UCSD-AML1 (cell line): ENCODE measurements at regions not wholly inside any gene's neighbourhood (a gene's known extent, or its start where the extent isn't known, plus 50 kb on each side); places are given as distances from the start of the nearest gene placed in this dataset.
A peak's percentile ranks its signal among the peaks of the same experiment; 100 is the strongest.
"Not testable (repeated sequence)": the region's sequence is repeated elsewhere in the genome, so short reads cannot be mapped to it uniquely, and the experiment has no call there.

Source experiments
- DNase-seq: peaks from one replicate; lab custom pipeline; 2025; ENCODE audit not compliant: unreplicated experiment; lab: John Stamatoyannopoulos, UW

GRCh38 chr12:19819231-19819630 lies 379.9 kb downstream of the AEBP2 start:
- DNase-seq: no peak

GRCh38 chr12:19822476-19822875 lies 383.2 kb downstream of the AEBP2 start:
- DNase-seq: no peak

GRCh38 chr12:19823326-19823725 lies 384.0 kb downstream of the AEBP2 start:
- DNase-seq: not testable (repeated sequence)

GRCh38 chr12:19826980-19827550 lies 387.8 kb downstream of the AEBP2 start:
- DNase-seq: no peak

- no peak for DNase-seq
These were observed 390.0 kb downstream of the AEBP2 start for GRCh38 chr12:19829100-19829853.

GRCh38 chr12:19830446-19830845 lies 391.2 kb downstream of the AEBP2 start:
- no peak for DNase-seq

GRCh38 chr12:19833775-19834501 lies 394.6 kb downstream of the AEBP2 start:
- DNase-seq: no peak

- no peak for DNase-seq
These were observed 395.3 kb downstream of the AEBP2 start for GRCh38 chr12:19834592-19834991.

GRCh38 chr12:19836056-19836455 lies 396.8 kb downstream of the AEBP2 start:
- DNase-seq: no peak

- no peak for DNase-seq
These were observed 397.2 kb downstream of the AEBP2 start for GRCh38 chr12:19836456-19836855.

GRCh38 chr12:19837543-19837942 lies 398.3 kb downstream of the AEBP2 start:
- DNase-seq: no peak

GRCh38 chr12:19841451-19841850 lies 402.2 kb downstream of the AEBP2 start:
- DNase-seq: no peak

GRCh38 chr12:19842116-19842515 lies 402.8 kb downstream of the AEBP2 start:
- DNase-seq: no peak

- no peak for DNase-seq
These were observed 404.9 kb downstream of the AEBP2 start for GRCh38 chr12:19844224-19844623.

- DNase-seq: no peak
These were observed 407.3 kb downstream of the AEBP2 start for GRCh38 chr12:19846574-19846973.

GRCh38 chr12:19847294-19848059 lies 408.2 kb downstream of the AEBP2 start:
- DNase-seq: peak; percentile 15

- no peak for DNase-seq
These were observed 409.1 kb downstream of the AEBP2 start for GRCh38 chr12:19848421-19848820.

- DNase-seq: no peak
These were observed 409.9 kb downstream of the AEBP2 start for GRCh38 chr12:19849208-19849607.

- no peak for DNase-seq
These were observed 411.2 kb downstream of the AEBP2 start for GRCh38 chr12:19850346-19851065.

- DNase-seq: no peak
These were observed 413.0 kb downstream of the AEBP2 start for GRCh38 chr12:19852100-19852855.
